GM18951 (cell line): ENCODE measurements at regions not wholly inside any gene's neighbourhood (a gene's known extent, or its start where the extent isn't known, plus 50 kb on each side); places are given as distances from the start of the nearest gene placed in this dataset.

Experiments
- POLR2A ChIP-seq: IDR thresholded peaks from 4 replicates; pipeline ENCODE4 v1.6.1; 2011; ENCODE audit warnings: mild to moderate bottlenecking; ENCODE audit not compliant: insufficient read length, insufficient read depth; ENCODE audit errors: extremely low read depth
- in situ Hi-C: fragments of 300-500 bp; cut with MboI; formaldehyde crosslinking; loops from one replicate; pipeline ENCODE4 v1.12.0; 2022; ENCODE audit warnings: low sequenced_read_pairs, mixed read lengths, inconsistent platforms; ENCODE audit not compliant: unreplicated experiment

DNA sequence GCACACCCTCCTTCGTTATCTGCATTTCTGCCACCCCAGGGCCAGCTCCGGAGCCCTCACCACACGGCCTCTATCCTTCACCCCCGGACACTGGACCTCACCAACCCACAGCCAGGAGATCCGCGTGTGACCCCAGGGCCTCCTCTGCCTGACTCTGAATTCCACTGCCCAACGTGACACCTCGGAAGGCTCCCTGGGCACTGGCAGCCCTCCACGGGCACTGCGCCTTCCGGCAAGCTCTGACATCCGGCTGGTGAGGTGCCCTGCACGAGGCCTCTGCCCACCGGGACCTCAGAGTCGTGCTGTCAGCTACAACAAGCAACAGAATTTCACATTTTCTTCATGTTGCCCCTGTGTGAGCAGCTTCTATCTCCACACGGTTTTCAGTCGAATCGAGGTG is 148.3 kb downstream of the CRYBB2 start:
- in situ Hi-C loops: loop anchor here (10.0 kb wide), 1 partner anchor 407 kb away; no protein-coding TSS in a partner anchor
- no peak for TF ChIP-seq POLR2A

GRCh38 chr22:25368271-25368670 is 148.8 kb downstream of the CRYBB2 start:
- in situ Hi-C loops: loop anchor here (10.0 kb wide), 1 partner anchor 407 kb away; no protein-coding TSS in a partner anchor
- no peak for TF ChIP-seq POLR2A

GRCh38 chr22:25369041-25369440 is 149.6 kb downstream of the CRYBB2 start:
- in situ Hi-C loops: loop anchor here (10.0 kb wide), 1 partner anchor 406 kb away; no protein-coding TSS in a partner anchor
- TF ChIP-seq POLR2A: no peak

- TF ChIP-seq POLR2A: no peak
- in situ Hi-C loops: no loop called here
Observed at GRCh38 chr22:25370322-25370721, 150.9 kb downstream of the CRYBB2 start.

GRCh38 chr22:25372000-25372595 is 152.7 kb downstream of the CRYBB2 start:
- in situ Hi-C loops: no loop called here
- TF ChIP-seq POLR2A: no peak

- TF ChIP-seq POLR2A: no peak
- in situ Hi-C loops: no loop called here
Observed at GRCh38 chr22:25373961-25374360, 154.5 kb downstream of the CRYBB2 start.

- no peak for TF ChIP-seq POLR2A
- in situ Hi-C loops: no loop called here
Observed at GRCh38 chr22:25374869-25375268, 155.4 kb downstream of the CRYBB2 start.

DNA sequence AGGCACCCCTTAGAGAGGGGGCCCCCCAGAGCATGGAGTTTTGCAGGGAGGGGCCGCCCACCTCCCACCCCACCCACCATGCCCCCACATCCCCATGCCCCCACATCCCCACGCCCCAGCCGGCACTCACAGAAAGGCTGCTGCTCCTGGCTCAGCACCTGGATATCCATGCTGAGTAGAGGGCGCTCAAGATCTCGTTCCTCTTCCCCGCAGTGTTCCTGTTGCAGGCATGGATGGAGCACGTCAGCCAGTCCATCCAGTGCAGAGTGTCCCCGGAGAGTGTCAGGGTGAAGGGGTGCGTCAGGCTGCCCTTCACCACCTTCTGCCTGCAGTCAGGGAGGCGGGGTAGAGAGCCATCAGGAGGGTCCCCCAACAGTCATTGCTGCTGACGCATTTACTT is 156.2 kb downstream of the CRYBB2 start:
- TF ChIP-seq POLR2A: no peak

DNA sequence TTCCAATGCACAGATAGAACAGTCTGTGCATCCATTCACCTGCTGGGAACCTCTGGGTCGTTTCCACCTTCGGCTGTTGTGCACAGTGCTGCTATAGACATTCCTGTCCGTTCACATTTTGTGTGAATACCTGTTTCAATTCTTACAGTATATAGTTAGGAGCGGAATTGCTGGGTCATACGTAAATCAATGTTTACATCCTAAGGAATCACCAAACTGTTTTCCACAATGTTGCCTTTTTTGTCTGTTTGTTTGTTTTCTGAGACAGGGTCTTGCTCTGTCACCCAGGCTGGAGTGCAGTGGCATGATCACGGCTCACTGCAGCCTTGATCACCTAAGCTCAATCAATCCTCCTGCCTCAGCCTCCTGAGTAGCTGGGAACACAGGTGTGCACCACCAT is 158.3 kb downstream of the CRYBB2 start:
- no peak for TF ChIP-seq POLR2A
- in situ Hi-C loops: no loop called here

More for the DNA sequence above, 156.2 kb downstream of the CRYBB2 start:
- in situ Hi-C loops: no loop called here

GRCh38 chr22:25380122-25380747 is 160.8 kb downstream of the CRYBB2 start:
- in situ Hi-C loops: no loop called here
- TF ChIP-seq POLR2A: no peak

DNA sequence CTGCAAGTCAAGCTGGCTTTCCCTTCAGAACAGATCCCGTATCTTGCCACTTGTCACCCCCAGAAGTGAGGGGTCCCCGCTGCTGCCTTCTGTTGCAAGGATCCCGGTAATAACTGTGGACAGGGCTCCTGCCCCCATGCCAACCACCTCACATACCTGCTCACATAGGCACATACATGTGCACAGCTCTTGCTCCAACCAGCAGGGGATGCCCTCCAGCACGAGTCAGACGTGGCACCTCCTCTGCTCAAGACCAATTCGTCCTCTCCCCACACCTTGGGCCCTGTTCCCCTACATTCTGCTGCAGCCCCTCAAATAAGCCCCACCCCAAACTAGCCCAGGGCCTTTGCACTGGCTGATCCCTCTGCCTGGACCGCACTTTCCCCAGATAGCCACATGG is 163.3 kb downstream of the CRYBB2 start:
- TF ChIP-seq POLR2A: no peak
- in situ Hi-C loops: no loop called here

DNA sequence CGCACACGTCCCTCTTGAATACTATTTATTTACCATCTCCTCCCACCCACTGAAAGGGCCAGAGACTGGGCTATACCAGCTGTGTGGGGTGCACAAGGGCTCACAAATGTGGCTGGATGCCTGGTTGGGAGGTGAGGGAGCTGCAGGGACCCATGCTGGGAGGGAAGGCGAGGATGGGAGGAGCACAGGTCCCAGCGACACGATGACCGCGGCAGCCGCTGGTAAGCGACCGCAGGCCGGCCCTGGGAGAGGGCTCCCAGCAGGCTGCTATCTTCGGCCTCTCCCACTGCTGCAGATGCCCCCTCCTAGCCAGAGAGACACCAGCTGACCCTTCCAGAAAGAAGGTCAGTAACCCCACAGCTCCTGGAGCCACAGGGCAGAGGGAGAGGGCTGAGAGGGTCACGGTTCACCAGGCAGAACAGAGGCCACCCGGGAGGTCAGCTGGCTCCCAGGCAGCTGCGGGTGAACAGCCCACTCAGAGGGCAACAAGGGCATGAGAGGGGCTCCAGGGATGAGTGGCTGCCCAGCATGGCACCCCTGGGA is 163.9 kb downstream of the CRYBB2 start:
- TF ChIP-seq POLR2A: no peak
- in situ Hi-C loops: no loop called here

DNA sequence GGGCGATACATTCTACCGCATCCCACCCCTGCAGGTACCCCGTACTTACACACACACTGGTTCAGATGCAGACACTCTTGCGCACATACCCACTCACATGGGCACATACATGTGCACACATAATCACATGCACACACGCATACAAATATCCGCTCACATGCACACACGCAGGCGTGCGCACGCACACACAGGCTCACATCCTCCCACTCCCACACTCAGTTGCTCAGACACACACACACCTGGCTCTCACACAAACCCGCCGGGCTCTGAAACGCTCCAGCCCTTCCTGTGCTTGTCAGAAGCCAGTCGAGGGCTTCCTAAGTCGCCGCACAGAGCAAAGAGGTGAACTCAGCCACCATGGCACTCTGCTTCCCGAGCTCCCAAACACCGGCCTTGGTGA is 164.5 kb downstream of the CRYBB2 start:
- TF ChIP-seq POLR2A: no peak
- in situ Hi-C loops: no loop called here

DNA sequence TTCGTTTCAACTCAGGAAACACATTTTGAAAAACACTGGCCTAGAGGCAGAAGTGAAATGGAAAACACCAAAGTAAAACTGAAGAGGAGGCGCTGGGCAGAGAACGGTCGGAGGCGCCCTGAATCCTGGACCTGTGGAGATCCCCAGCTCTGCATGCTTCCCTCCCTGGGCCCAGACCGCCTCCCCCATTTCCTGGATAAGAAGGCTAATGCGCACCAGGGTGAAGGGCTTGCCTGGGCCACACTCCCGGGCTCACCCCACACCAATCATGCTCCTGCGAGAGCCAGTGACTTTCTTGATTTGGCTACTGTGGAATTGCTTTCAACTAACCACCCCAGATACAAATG is 167.1 kb downstream of the CRYBB2 start:
- TF ChIP-seq POLR2A: no peak
- in situ Hi-C loops: no loop called here
